HEK293 (cell line): ENCODE measurements at regions not wholly inside any gene's neighbourhood (a gene's known extent, or its start where the extent isn't known, plus 50 kb on each side); places are given as distances from the start of the nearest gene placed in this dataset.
"Not testable (repeated sequence)": the region's sequence is repeated elsewhere in the genome, so short reads cannot be mapped to it uniquely, and the experiment has no call there.

Experiments
- CTCF ChIA-PET: fragments of 350-600 bp; formaldehyde crosslinking; extraction: SDS; loops from one replicate; lab custom pipeline; 2021; ENCODE audit warnings: antibody characterized with exemption; lab: Yijun Ruan, JAX
- POLR2A ChIA-PET: fragments of 300-600 bp; formaldehyde crosslinking; extraction: SDS; loops from one replicate; lab custom pipeline; 2020; ENCODE audit warnings: antibody characterized with exemption, inconsistent platforms; lab: Yijun Ruan, JAX
- H3K27ac ChIP-seq: fragments of 200-500 bp; sonication (Bioruptor generic); 2 replicates; pipeline ENCODE4 v1.5.1; 2014; ENCODE audit warnings: low read depth, low read length, control low read depth, inconsistent platforms; ENCODE audit errors: extremely low read depth
- H3K36me3 ChIP-seq, 2 experiments: fragments of 200-500 bp in 1 of 2; sonication (Bioruptor generic) in 1 of 2; 1 replicate in 1 of 2; 2 replicates in 1 of 2; pipeline ENCODE4 v1.5.1; 2014 to 2017; ENCODE audit warnings: inconsistent platforms in 2 of 2, low read length in 2 of 2; ENCODE audit not compliant: control insufficient read depth in 2 of 2, insufficient read depth in 1 of 2
- H3K4me1 ChIP-seq: fragments of 200-500 bp; sonication (Bioruptor generic); 2 replicates; pipeline ENCODE4 v1.5.1; 2014; ENCODE audit warnings: mild to moderate bottlenecking, low read length, inconsistent platforms; ENCODE audit not compliant: control insufficient read depth, insufficient read depth
- H3K4me3 ChIP-seq: 2 replicates; pipeline ENCODE4 v1.5.1; 2011; ENCODE audit warnings: low read depth, mild to moderate bottlenecking, control low read depth, low read length, moderate library complexity
- H3K9me3 ChIP-seq: fragments of 200-500 bp; sonication (Bioruptor generic); 2 replicates; pipeline ENCODE4 v1.5.1; 2014; ENCODE audit warnings: low read depth, low read length, inconsistent platforms; ENCODE audit not compliant: control insufficient read depth, insufficient read depth
- MEIS1 ChIP-seq: sonication (generic); formaldehyde crosslinking; IDR thresholded peaks from 2 replicates; pipeline ENCODE4 v1.8.1; 2022; ENCODE audit warnings: missing genetic modification reagents, mild to moderate bottlenecking, borderline replicate concordance
- PRDM1 ChIP-seq: fragments of 450-650 bp; formaldehyde crosslinking; IDR thresholded peaks from 2 replicates; pipeline ENCODE4; 2016; ENCODE audit warnings: missing biosample characterization, missing genetic modification characterization
- SP2 ChIP-seq: fragments of 450-650 bp; formaldehyde crosslinking; IDR thresholded peaks from 2 replicates; pipeline ENCODE4 v1.5.1; 2016; ENCODE audit warnings: missing biosample characterization, missing genetic modification characterization
- ZBTB7A ChIP-seq: fragments of 450-650 bp; formaldehyde crosslinking; IDR thresholded peaks from 2 replicates; pipeline ENCODE4 v1.5.1; 2016; ENCODE audit warnings: low read depth, missing biosample characterization, missing genetic modification characterization
- ZFP37 ChIP-seq: fragments of 450-650 bp; formaldehyde crosslinking; IDR thresholded peaks from 2 replicates; pipeline ENCODE4 v1.5.1; 2016; ENCODE audit warnings: missing biosample characterization, missing genetic modification characterization
- ZNF202 ChIP-seq: fragments of 450-650 bp; formaldehyde crosslinking; IDR thresholded peaks from 2 replicates; pipeline ENCODE4 v1.5.1; 2016; ENCODE audit warnings: missing biosample characterization, missing genetic modification characterization, borderline replicate concordance
- ZNF23 ChIP-seq: fragments of 450-650 bp; formaldehyde crosslinking; IDR thresholded peaks from 2 replicates; pipeline ENCODE4 v1.5.1; 2016; ENCODE audit warnings: missing biosample characterization, missing genetic modification characterization, borderline replicate concordance
- ZNF510 ChIP-seq: fragments of 450-650 bp; formaldehyde crosslinking; IDR thresholded peaks from 2 replicates; pipeline ENCODE4 v1.5.1; 2018; ENCODE audit warnings: mild to moderate bottlenecking, missing genetic modification characterization, missing biosample characterization; ENCODE audit not compliant: insufficient replicate concordance
- ZNF529 ChIP-seq: fragments of 450-650 bp; formaldehyde crosslinking; IDR thresholded peaks from 2 replicates; pipeline ENCODE4 v1.5.1; 2017; ENCODE audit warnings: missing genetic modification characterization, missing biosample characterization; ENCODE audit not compliant: insufficient replicate concordance
- ZNF549 ChIP-seq: fragments of 450-650 bp; IDR thresholded peaks from 2 replicates; pipeline ENCODE4 v1.5.1; 2018; ENCODE audit warnings: missing biosample characterization, missing genetic modification characterization, mild to moderate bottlenecking, inconsistent platforms, moderate library complexity
- ZNF624 ChIP-seq: fragments of 450-650 bp; formaldehyde crosslinking; IDR thresholded peaks from 2 replicates; pipeline ENCODE4 v1.5.1; 2017; ENCODE audit warnings: missing biosample characterization, missing genetic modification characterization
- ZNF654 ChIP-seq: fragments of 450-650 bp; formaldehyde crosslinking; IDR thresholded peaks from 2 replicates; pipeline ENCODE4 v1.5.1; 2016; ENCODE audit warnings: low read depth, missing biosample characterization, missing genetic modification characterization
- TF ChIP-seq, protein P1 (sequence below): IDR thresholded peaks from 2 replicates; pipeline ENCODE4 v1.6.1; 2011; ENCODE audit warnings: mild to moderate bottlenecking, low read depth, low read length, borderline replicate concordance
- TF ChIP-seq, protein P2 (sequence below): fragments of 450-650 bp; formaldehyde crosslinking; IDR thresholded peaks from 2 replicates; pipeline ENCODE4 v1.5.1; 2017; ENCODE audit warnings: missing biosample characterization, missing genetic modification characterization

DNA sequence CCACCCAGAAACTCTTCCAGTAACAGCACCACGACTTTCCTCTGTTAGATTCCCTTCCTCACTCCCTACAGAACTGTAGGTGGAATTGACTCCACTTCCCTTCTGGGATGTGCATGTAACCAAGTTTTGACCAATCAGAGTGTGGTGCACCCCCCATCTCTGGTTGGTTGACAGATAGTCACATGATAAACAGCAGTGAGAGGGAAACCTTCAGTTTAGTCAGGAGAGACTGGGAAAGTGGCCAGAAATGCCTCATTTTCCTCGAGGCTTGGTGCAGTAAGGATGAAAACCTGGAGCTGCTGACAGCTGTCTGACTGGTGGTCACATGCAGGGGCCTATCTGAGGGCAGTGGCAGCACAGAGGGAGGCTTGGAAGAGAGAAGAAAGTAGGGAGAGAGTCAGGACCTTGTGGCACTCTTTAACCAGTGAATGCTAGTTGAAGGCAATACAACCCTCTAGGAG, 67.3 kb upstream of the GRK3 start:
- Histone ChIP-seq H3K4me1 (no peaks in the 10 kb centered on the region; the same call in 1 of the 2 replicates), H3K27ac (no peak overlapping the region), H3K36me3 (peaks cover 0 to 3% of the 10 kb centered on the region in 2 experiments; a peak in 1 of 3 replicates), H3K4me3 (no peak overlapping the region), H3K9me3 (no peaks in the 10 kb centered on the region)
- ChIA-PET POLR2A (no interaction called here), CTCF (interaction anchor here (1.1 kb wide), 1 partner anchor 17 kb away, joined by 3 read pairs; no protein-coding TSS in a partner anchor)
- TF ChIP-seq ZNF529 (tag by site-specific recombination), result no peak
- peak; percentile 55; the same call in 1 of the 2 replicates for TF ChIP-seq PRDM1 (tag by site-specific recombination)
- no peak for TF ChIP-seq ZNF549 (tag by site-specific recombination)

DNA sequence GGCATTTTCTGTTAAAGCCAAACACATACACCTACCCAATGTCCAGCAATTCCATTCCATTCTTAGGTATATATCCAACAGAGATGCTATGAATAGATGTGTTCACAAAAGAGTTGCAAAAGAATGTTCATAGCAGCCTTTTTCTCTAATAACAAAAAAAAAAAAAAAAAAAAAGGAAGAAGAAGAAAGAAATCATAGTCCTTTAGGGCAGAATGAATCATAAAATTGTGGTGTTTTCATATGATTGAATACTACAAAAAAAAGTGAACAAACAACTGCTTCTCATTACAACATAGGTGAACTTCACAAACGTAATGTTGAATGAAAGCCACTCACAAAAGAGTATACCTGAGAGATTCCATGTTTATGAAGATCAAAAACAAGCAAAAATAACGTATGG, 66.8 kb upstream of the GRK3 start:
- CTCF ChIA-PET, result no interaction called here
- POLR2A ChIA-PET, result no interaction called here
- Histone ChIP-seq H3K36me3 (peaks cover 0 to 3% of the 10 kb centered on the region in 2 experiments; a peak in 1 of 3 replicates), H3K4me3 (no peak overlapping the region), H3K4me1 (no peaks in the 10 kb centered on the region; the same call in 1 of the 2 replicates), H3K9me3 (no peaks in the 10 kb centered on the region), H3K27ac (no peak overlapping the region)
- TF ChIP-seq, protein P1, sequence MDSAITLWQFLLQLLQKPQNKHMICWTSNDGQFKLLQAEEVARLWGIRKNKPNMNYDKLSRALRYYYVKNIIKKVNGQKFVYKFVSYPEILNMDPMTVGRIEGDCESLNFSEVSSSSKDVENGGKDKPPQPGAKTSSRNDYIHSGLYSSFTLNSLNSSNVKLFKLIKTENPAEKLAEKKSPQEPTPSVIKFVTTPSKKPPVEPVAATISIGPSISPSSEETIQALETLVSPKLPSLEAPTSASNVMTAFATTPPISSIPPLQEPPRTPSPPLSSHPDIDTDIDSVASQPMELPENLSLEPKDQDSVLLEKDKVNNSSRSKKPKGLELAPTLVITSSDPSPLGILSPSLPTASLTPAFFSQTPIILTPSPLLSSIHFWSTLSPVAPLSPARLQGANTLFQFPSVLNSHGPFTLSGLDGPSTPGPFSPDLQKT, result no peak
- TF ChIP-seq MEIS1 (CRISPR knock-in tag) (no peak), ZNF510 (tag by site-specific recombination) (no peak), ZNF624 (tag by site-specific recombination) (no peak), ZNF23 (tag by site-specific recombination) (no peak), SP2 (tag by site-specific recombination) (no peak), ZNF654 (no peak), ZBTB7A (no peak), ZFP37 (tag by site-specific recombination) (no peak), ZNF202 (no peak)
- TF ChIP-seq, protein P2, sequence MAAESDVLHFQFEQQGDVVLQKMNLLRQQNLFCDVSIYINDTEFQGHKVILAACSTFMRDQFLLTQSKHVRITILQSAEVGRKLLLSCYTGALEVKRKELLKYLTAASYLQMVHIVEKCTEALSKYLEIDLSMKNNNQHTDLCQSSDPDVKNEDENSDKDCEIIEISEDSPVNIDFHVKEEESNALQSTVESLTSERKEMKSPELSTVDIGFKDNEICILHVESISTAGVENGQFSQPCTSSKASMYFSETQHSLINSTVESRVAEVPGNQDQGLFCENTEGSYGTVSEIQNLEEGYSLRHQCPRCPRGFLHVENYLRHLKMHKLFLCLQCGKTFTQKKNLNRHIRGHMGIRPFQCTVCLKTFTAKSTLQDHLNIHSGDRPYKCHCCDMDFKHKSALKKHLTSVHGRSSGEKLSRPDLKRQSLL, result no peak

DNA sequence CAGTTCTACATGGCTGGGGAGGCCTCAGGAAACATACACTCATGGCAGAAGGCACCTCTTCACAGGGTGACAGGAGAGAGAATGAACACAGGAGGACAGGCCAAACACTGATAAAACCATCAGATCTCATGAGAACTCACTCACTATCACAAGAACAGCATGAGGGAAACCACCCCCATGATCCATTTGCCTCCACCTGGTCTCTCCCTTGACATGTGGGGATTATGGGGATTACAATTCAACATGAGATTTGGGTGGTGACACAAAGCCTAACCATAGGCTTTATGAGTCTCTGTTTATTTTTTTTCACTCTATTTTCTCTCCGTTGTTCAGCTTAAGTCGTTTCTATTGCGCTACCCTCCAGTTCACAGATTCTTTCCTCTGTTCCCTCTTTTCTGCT, 63.8 kb upstream of the GRK3 start:
- CTCF ChIA-PET, result interaction anchor here (0.7 to 1.0 kb wide), 2 partner anchors 278 to 853 kb away, joined by 3 to 5 read pairs; no protein-coding TSS in a partner anchor
- H3K4me1 ChIP-seq, H3K27ac ChIP-seq, H3K9me3 ChIP-seq, H3K4me3 ChIP-seq, H3K36me3 ChIP-seq: not testable (repeated sequence)
- POLR2A ChIA-PET, result interaction anchor here (0.6 kb wide), 1 partner anchor 312 kb away, joined by 3 read pairs; no protein-coding TSS in a partner anchor

DNA sequence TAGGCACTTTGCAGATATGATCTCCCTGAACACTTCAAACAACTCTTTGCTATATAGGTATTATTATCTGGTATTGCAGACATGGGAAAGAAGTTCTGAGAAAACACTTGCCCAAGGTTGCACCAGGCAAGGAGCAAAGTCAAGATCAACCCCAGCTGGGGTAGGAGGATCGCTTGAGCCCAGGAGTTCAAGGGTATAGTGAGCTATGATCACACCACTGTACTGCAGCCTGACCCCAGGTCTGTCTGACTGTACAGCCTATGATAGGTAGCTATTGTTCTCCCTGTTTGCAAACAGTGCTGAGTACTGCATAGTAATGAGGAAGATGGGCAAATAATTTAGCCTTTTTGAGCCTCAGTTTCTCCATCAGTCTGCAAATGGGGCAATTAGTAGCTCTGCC, 60.5 kb upstream of the GRK3 start:
- H3K4me1 ChIP-seq, POLR2A ChIA-PET, H3K9me3 ChIP-seq, H3K36me3 ChIP-seq, H3K27ac ChIP-seq, H3K4me3 ChIP-seq: not testable (repeated sequence)
- CTCF ChIA-PET, result interaction anchor here (0.6 kb wide), 1 partner anchor 12 kb away, joined by 3 read pairs; no protein-coding TSS in a partner anchor
